IMR-90 (cell line): ENCODE measurements at regions not wholly inside any gene's neighbourhood (a gene's known extent, or its start where the extent isn't known, plus 50 kb on each side); places are given as distances from the start of the nearest gene placed in this dataset.

Source experiments
- ATAC-seq: fragments of 200-7000 bp; cut with Tn5 transposase; 2 replicates; pipeline ENCODE4 v1.9.1; 2020; ENCODE audit warnings: low read depth, mild to moderate bottlenecking, moderate library complexity
- BruUV-seq: library from RNA; stranded (reverse); fragments of 400-500 nt; replicated peaks from 2 replicates; lab custom pipeline; 2021; lab: Mats Ljungman, UMichigan
- CTCF ChIA-PET: fragments of 300-600 bp; formaldehyde crosslinking; extraction: SDS; loops from one replicate; lab custom pipeline; 2021; ENCODE audit warnings: antibody characterized with exemption; lab: Yijun Ruan, JAX
- POLR2A ChIA-PET: fragments of 300-600 bp; sonication (Branson Sonifier 250); formaldehyde crosslinking; loops from one replicate; lab custom pipeline; 2022; ENCODE audit warnings: antibody characterized with exemption; ENCODE audit not compliant: unreplicated experiment; lab: Charles Lee
- DNase-seq: peaks from one replicate; pipeline ENCODE4 v3.0.0; 2013
- H2AFZ ChIP-seq: replicated peaks from 2 replicates; pipeline ENCODE3; 2013; ENCODE audit warnings: low read length, mild to moderate bottlenecking; ENCODE audit not compliant: poor library complexity
- H2AK5ac ChIP-seq: 2 replicates; pipeline ENCODE4 v1.6.1; 2013; ENCODE audit warnings: low read depth, low read length, inconsistent platforms
- H2AK9ac ChIP-seq: replicated peaks from 2 replicates; pipeline ENCODE3; 2013; ENCODE audit warnings: mild to moderate bottlenecking, low read depth, low read length, moderate library complexity; ENCODE audit not compliant: poor library complexity
- H2BK120ac ChIP-seq: 2 replicates; pipeline ENCODE4 v1.6.1; 2013; ENCODE audit warnings: low read depth, low read length, inconsistent platforms
- H2BK15ac ChIP-seq: 3 replicates; pipeline ENCODE4 v1.6.1; 2013; ENCODE audit warnings: low read depth, low read length, inconsistent platforms
- H2BK20ac ChIP-seq: 2 replicates; pipeline ENCODE4 v1.6.1; 2013; ENCODE audit warnings: low read depth, mild to moderate bottlenecking, inconsistent platforms, low read length, moderate library complexity
- H2BK5ac ChIP-seq: 2 replicates; pipeline ENCODE4 v1.6.1; 2013; ENCODE audit warnings: mild to moderate bottlenecking, low read depth, low read length, inconsistent platforms; ENCODE audit not compliant: poor library complexity, severe bottlenecking
- H3K14ac ChIP-seq: replicated peaks from 2 replicates; pipeline ENCODE4 v1.6.1; 2013; ENCODE audit warnings: low read depth, low read length, inconsistent platforms
- H3K18ac ChIP-seq: 2 replicates; pipeline ENCODE4 v1.6.1; 2013; ENCODE audit warnings: low read depth, low read length, control low read depth
- H3K23ac ChIP-seq: 2 replicates; pipeline ENCODE4 v1.6.1; 2013; ENCODE audit warnings: low read depth, low read length, inconsistent platforms
- H3K27ac ChIP-seq: 2 replicates; pipeline ENCODE4 v1.5.1; 2013; ENCODE audit warnings: mild to moderate bottlenecking, control low read depth, low read length; ENCODE audit not compliant: insufficient read depth
- H3K27me3 ChIP-seq: 2 replicates; pipeline ENCODE4 v1.6.1; 2013; ENCODE audit warnings: low read length; ENCODE audit not compliant: control insufficient read depth, insufficient read depth
- H3K36me3 ChIP-seq: 2 replicates; pipeline ENCODE4 v1.6.1; 2013; ENCODE audit warnings: low read length, mixed read lengths; ENCODE audit not compliant: control insufficient read depth, insufficient read depth
- H3K4ac ChIP-seq: 2 replicates; pipeline ENCODE4 v1.6.1; 2013; ENCODE audit warnings: low read depth, low read length, inconsistent platforms
- H3K4me1 ChIP-seq: 2 replicates; pipeline ENCODE4 v1.6.1; 2013; ENCODE audit warnings: low read length, mixed read lengths; ENCODE audit not compliant: control insufficient read depth, insufficient read depth
- H3K4me2 ChIP-seq: 2 replicates; pipeline ENCODE4 v1.6.1; 2013; ENCODE audit warnings: low read depth, mild to moderate bottlenecking, control low read depth, low read length, moderate library complexity
- H3K4me3 ChIP-seq: 2 replicates; pipeline ENCODE4 v1.5.1; 2013; ENCODE audit warnings: low read depth, mild to moderate bottlenecking, control low read depth, low read length, moderate library complexity; ENCODE audit not compliant: insufficient read depth
- H3K56ac ChIP-seq: 2 replicates; pipeline ENCODE4 v1.6.1; 2013; ENCODE audit warnings: low read length, inconsistent platforms; ENCODE audit not compliant: insufficient read depth; ENCODE audit errors: extremely low read depth
- H3K79me1 ChIP-seq, 2 experiments: 2 replicates each; pipeline ENCODE4 v1.6.1; 2013; ENCODE audit warnings: low read length in 2 of 2, inconsistent platforms in 1 of 2, low read depth in 1 of 2
- H3K9ac ChIP-seq: 2 replicates; pipeline ENCODE4 v1.6.1; 2013; ENCODE audit warnings: low read depth, low read length, control low read depth
- H3K9me1 ChIP-seq: 2 replicates; pipeline ENCODE4 v1.6.1; 2013; ENCODE audit warnings: low read length, inconsistent platforms; ENCODE audit not compliant: insufficient read depth
- H3K9me3 ChIP-seq: 2 replicates; pipeline ENCODE4 v1.6.1; 2013; ENCODE audit warnings: low read length; ENCODE audit not compliant: control insufficient read depth, insufficient read depth
- H4K20me1 ChIP-seq: 2 replicates; pipeline ENCODE4 v1.6.1; 2013; ENCODE audit warnings: low read length, inconsistent platforms; ENCODE audit not compliant: insufficient read depth
- H4K5ac ChIP-seq: 2 replicates; pipeline ENCODE4 v1.6.1; 2013; ENCODE audit warnings: mild to moderate bottlenecking, low read depth, low read length, control low read depth
- H4K8ac ChIP-seq, 2 experiments: 2 replicates each; pipeline ENCODE4 v1.6.1; 2013; ENCODE audit warnings: low read depth in 2 of 2, low read length in 2 of 2, control low read depth in 1 of 2, inconsistent platforms in 1 of 2
- H4K91ac ChIP-seq: 2 replicates; pipeline ENCODE4 v1.6.1; 2013; ENCODE audit warnings: low read depth, low read length, inconsistent platforms; ENCODE audit not compliant: insufficient read depth
- SMC3 ChIP-seq: fragments of 150-350 bp; IDR thresholded peaks from 2 replicates; pipeline ENCODE4 v1.6.1; 2016; ENCODE audit warnings: low read depth, mild to moderate bottlenecking, antibody characterized with exemption, low read length, moderate library complexity
- WGBS, 2 experiments: methylation state at CpG; one replicate each; pipeline versions ENCODE4 v1.1.5 to v1.1.7; 2013; ENCODE audit warnings: missing lambda C conversion rate in 2 of 2; ENCODE audit not compliant: insufficient read length in 1 of 2; ENCODE audit errors: extremely low coverage in 2 of 2; 5-methylcytosine and 5-hydroxymethylcytosine counted together
- dilution Hi-C: fragments of 300-500 bp; cut with HindIII; formaldehyde crosslinking; loops from one replicate; pipeline ENCODE4 v1.14.3; 2018; ENCODE audit warnings: low sequenced_read_pairs; ENCODE audit not compliant: unreplicated experiment
- in situ Hi-C: fragments of 300-500 bp; cut with MboI; formaldehyde crosslinking; loops from 3 replicates; pipeline ENCODE4 v1.14.3; 2019; ENCODE audit warnings: low sequenced_read_pairs, inconsistent platforms, mixed read lengths
- intact Hi-C: fragments of 100-400 bp; cut with micrococcal nuclease; formaldehyde crosslinking; loops from 2 replicates; pipeline ENCODE4 v1.10.0; 2022

- DNase-seq (no peak), ATAC-seq (no peak)
- Histone ChIP-seq H3K23ac (no peak overlapping the region), H2AK5ac (no peak overlapping the region), H4K5ac (no peak overlapping the region), H2BK120ac (no peak overlapping the region), H2BK20ac (no peak overlapping the region), H2BK5ac (no peak overlapping the region), H3K36me3 (no peaks in the 10 kb centered on the region), H3K14ac (no peak overlapping the region), H3K18ac (no peak overlapping the region), H3K4me2 (no peak overlapping the region), H3K27me3 (no peaks in the 10 kb centered on the region), H2AK9ac (no peak overlapping the region), H3K56ac (no peak overlapping the region), H3K9ac (no peak overlapping the region), H4K8ac (no peak overlapping the region), H4K20me1 (no peaks in the 10 kb centered on the region), H2AFZ (no peak overlapping the region), H3K9me3 (no peaks in the 10 kb centered on the region), H3K27ac (no peak overlapping the region), H2BK15ac (no peak overlapping the region), H3K4me3 (no peak overlapping the region), H4K91ac (no peak overlapping the region), H3K79me1 (no peaks in the 10 kb centered on the region), H3K4me1 (no peaks in the 10 kb centered on the region), H3K9me1 (no peaks in the 10 kb centered on the region), H3K4ac (no peak overlapping the region)
- ChIA-PET CTCF (no interaction called here), POLR2A (no interaction called here)
- intact Hi-C loops (loop anchor here (10.0 kb wide), 1 partner anchor 198 kb away; no protein-coding TSS in a partner anchor), in situ Hi-C loops (no loop called here), dilution Hi-C loops (no loop called here)
- BruUV-seq, result no TSS peak
- no CpG with 5 or more reads among the region's 4 CpGs for WGBS, 2 experiments
- TF ChIP-seq SMC3, result no peak
Measured at GRCh38 chr18:34042423-34043146, 182.1 kb downstream of the NOL4 start.
